ENCODE measurements at regions not wholly inside any gene's neighbourhood (a gene's known extent, or its start where the extent isn't known, plus 50 kb on each side); places are given as distances from the start of the nearest gene placed in this dataset.

- Histone ChIP-seq H3K9ac (ENCODE audit: insufficient read depth, low read length, poor library complexity, severe bottlenecking) (no peak overlapping the region), H3K27ac (ENCODE audit: low read depth in 1 of 2, low read length in 2 of 2) (no peak overlapping the region), H3K9me3 (replicated peaks in 1 of 2; ENCODE audit: control insufficient read depth in 1 of 2, insufficient read depth in 1 of 2, low read length in 2 of 2) (no peaks in the 10 kb centered on the region), H2AFZ (ENCODE audit: insufficient read depth, low read depth, low read length, poor library complexity, severe bottlenecking) (no peak overlapping the region), H3K4me3 (replicated peaks in 1 of 3; ENCODE audit: low read depth in 2 of 3, low read length in 3 of 3) (no peak overlapping the region), H3K4me1 (ENCODE audit: control insufficient read depth in 1 of 2, insufficient read depth in 2 of 2, low read length in 2 of 2) (no peaks in the 10 kb centered on the region), H3K79me2 (ENCODE audit: insufficient read depth, low read length) (no peaks in the 10 kb centered on the region), H3K4me2 (replicated peaks; ENCODE audit: extremely low read depth, low read length, poor library complexity, severe bottlenecking) (no peak overlapping the region), H4K20me1 (ENCODE audit: insufficient read depth, low read length) (no peaks in the 10 kb centered on the region), H3K27me3 (ENCODE audit: control insufficient read depth in 2 of 2, insufficient read depth in 2 of 2, low read length in 2 of 2) (no peaks in the 10 kb centered on the region), H3K36me3 (replicated peaks in 1 of 2; ENCODE audit: control insufficient read depth in 1 of 2, insufficient read depth in 2 of 2, low read length in 2 of 2) (no peaks in the 10 kb centered on the region)
- intact Hi-C loops (cut with micrococcal nuclease): no loop called here
- DNase-seq: no peak
- Mint-ChIP-seq H3K27me3 (ENCODE audit: low read depth in 3 of 3) (peaks cover 0 to 1% (median 0%) of the 10 kb centered on the region in 3 donors), H3K9me3 (peaks cover 0 to 8% (median 3%) of the 10 kb centered on the region in 7 donors), H3K36me3 (no peaks in the 10 kb centered on the region), H3K4me1 (no peaks in the 10 kb centered on the region), H3K27ac (no peak overlapping the region), H3K4me3 (no peak overlapping the region)
- no CpG with 5 or more reads among the region's 3 CpGs for WGBS (ENCODE audit: insufficient coverage)
- TF ChIP-seq CTCF (IDR thresholded peaks at IDR 0.05): no peak
Measured at GRCh38 chr6:84601366-84601765, 163.0 kb downstream of the TBX18 start.

GRCh38 chr6:84599991-84600390, 164.4 kb downstream of the TBX18 start:
- H2AFZ ChIP-seq (ENCODE audit: insufficient read depth, low read depth, low read length, poor library complexity, severe bottlenecking): no peak overlapping the region
- DNase-seq: no peak
- no peaks in the 10 kb centered on the region for H4K20me1 ChIP-seq (ENCODE audit: insufficient read depth, low read length)
- TF ChIP-seq CTCF (IDR thresholded peaks at IDR 0.05): no peak
- intact Hi-C loops (cut with micrococcal nuclease): no loop called here
- no peaks in the 10 kb centered on the region for H3K27me3 ChIP-seq (ENCODE audit: control insufficient read depth in 2 of 2, insufficient read depth in 2 of 2, low read length in 2 of 2)
- WGBS (ENCODE audit: insufficient coverage): no CpG with 5 or more reads among the region's 1 CpG
- no peak overlapping the region for H3K27ac Mint-ChIP-seq
- no peaks in the 10 kb centered on the region for H3K4me1 ChIP-seq (ENCODE audit: control insufficient read depth in 1 of 2, insufficient read depth in 2 of 2, low read length in 2 of 2)
- peaks cover 0 to 1% (median 0%) of the 10 kb centered on the region in 3 donors for H3K27me3 Mint-ChIP-seq (ENCODE audit: low read depth in 3 of 3)
- no peak overlapping the region for H3K4me3 ChIP-seq (replicated peaks in 1 of 3; ENCODE audit: low read depth in 2 of 3, low read length in 3 of 3)
- no peak overlapping the region for H3K4me3 Mint-ChIP-seq
- no peak overlapping the region for H3K27ac ChIP-seq (ENCODE audit: low read depth in 1 of 2, low read length in 2 of 2)
- no peaks in the 10 kb centered on the region for H3K79me2 ChIP-seq (ENCODE audit: insufficient read depth, low read length)
- H3K36me3 Mint-ChIP-seq: no peaks in the 10 kb centered on the region
- no peaks in the 10 kb centered on the region for H3K4me1 Mint-ChIP-seq
- no peaks in the 10 kb centered on the region for H3K36me3 ChIP-seq (replicated peaks in 1 of 2; ENCODE audit: control insufficient read depth in 1 of 2, insufficient read depth in 2 of 2, low read length in 2 of 2)
- no peaks in the 10 kb centered on the region for H3K9me3 ChIP-seq (replicated peaks in 1 of 2; ENCODE audit: control insufficient read depth in 1 of 2, insufficient read depth in 1 of 2, low read length in 2 of 2)
- H3K4me2 ChIP-seq (replicated peaks; ENCODE audit: extremely low read depth, low read length, poor library complexity, severe bottlenecking): no peak overlapping the region
- no peak overlapping the region for H3K9ac ChIP-seq (ENCODE audit: insufficient read depth, low read length, poor library complexity, severe bottlenecking)
- H3K9me3 Mint-ChIP-seq: peaks cover 0 to 12% (median 3%) of the 10 kb centered on the region in 7 donors
